HTR-8/SVneo (cell line): ENCODE measurements at regions not wholly inside any gene's neighbourhood (a gene's known extent, or its start where the extent isn't known, plus 50 kb on each side); places are given as distances from the start of the nearest gene placed in this dataset.

ENCODE experiments used
- DNase-seq: peaks from one replicate; pipeline ENCODE4 v3.0.0; 2011; ENCODE audit warnings: low spot score, mixed read lengths; ENCODE audit not compliant: insufficient read length
- FAIRE-seq: peaks from 2 replicates; lab custom pipeline; 2011; peaks lifted over from hg19 to GRCh38; lab: Jason Lieb, UNC

DNA sequence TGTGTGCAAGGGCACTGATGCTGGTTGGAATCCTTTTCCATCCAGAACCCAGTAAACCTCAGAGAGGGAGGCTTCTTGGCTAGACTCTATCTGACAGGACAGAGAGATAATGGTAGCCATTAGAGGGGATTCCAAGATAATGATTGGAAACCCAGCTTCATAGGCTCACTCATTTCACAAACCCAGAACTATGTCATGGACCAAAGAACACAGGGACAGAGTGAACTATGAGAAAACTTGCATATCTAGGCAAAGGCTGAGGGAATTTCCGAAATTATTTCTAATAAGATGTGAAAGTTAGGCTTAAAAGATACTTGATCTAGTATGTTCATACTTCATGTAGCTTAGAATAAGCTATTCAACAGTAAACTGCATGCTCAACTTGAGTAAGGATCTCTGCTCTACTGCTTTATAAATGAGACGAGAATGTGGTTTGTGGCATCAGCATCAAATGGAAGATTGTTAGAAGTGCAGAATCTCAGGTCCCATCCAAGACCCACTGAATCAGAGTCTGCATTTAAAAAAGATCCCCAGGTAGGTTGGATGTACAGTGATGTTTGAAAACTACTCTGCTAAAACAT lies 261.4 kb downstream of the DMRT2 start:
- no peak for DNase-seq
- FAIRE-seq: no peak

DNA sequence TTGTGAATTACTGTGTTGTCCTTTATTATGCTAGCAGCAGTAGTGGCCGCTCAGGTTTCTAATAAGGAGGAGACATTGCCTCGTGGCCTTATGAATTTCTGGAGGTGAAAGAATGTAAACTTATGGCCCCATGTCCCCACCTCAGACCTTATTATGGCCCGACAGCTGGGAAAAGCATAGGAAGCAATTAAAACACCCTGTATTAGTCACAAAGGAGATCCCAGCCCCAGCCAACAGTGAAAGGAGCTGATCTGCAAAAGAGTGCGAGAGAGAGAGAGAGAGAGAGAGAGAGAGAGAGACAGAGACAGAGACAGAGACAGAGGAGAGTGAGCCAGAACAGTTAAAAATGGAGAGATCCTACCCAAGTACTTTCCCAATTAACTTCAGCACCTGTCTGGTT lies 269.3 kb downstream of the DMRT2 start:
- no peak for FAIRE-seq
- DNase-seq: no peak

DNA sequence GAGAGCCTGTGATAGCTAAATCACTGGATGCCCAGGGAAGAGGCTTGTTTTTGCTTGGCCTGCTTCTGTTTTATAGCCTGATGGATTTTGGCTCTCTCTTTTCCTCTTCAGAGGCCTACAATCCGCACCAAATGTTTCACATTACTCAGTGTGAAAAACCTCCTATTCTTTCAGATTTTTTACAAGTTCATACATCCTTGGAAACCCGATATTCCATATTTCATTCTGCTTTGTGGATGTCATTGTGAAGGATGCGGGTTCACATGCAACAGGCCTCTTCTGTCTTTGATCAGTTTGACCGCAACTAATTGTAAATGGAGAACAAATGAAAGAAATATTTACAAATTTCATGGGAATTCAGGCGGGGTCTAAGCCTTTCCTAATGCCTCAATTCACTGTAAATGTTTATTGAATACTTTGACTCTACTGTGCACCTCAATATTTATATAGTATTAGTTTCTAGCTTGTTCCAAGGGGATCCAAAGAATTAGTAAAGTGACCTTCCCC lies 269.9 kb downstream of the DMRT2 start:
- FAIRE-seq (no peak), DNase-seq (no peak)

DNA sequence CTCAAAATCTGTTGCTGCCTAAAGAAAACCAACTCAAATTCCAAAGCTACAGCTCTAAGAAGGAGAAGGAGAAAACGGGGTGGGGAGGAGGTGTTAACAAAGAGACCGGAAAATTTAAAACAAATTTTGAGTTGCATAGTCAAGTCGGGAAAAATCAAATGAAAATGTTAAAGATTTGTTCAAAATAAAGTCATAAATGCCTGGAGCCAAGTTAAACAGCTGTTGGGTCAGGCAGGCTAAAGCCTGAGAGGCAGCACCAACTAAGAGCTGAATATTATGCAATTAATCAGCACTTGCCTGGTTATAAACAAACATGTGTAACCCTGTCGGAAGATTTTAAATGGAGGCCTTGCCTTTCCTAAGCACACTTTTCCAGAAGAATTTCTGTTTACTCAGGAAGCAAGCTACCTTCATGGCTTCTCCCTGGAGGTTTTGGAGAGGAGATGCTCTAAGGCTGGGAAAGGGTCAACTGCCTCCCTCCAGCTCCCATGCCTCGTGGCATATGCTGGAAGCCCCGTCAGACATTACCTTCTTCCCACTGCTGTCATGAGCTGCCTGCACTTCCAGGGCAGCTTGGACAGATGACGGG lies 270.5 kb downstream of the DMRT2 start:
- FAIRE-seq: no peak
- no peak for DNase-seq

DNA sequence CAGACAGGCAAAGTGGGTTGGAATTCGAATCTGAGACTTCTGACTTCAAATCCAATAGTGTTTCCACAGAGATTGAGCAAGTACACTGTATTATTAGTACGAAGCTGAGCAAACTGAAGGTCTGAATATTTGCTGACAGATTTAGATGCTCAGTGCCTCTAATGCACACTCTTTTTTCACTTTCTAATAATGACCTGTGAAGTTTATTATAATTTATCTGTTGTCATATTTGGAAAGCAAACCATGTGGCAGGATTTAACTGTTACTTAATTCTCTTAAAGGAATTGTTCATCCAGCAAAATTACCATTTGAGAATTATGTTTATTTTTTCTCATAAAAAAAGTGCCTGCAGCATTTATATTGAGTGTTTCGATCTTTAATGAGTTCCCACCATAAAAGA lies 277.3 kb downstream of the DMRT2 start:
- no peak for FAIRE-seq
- DNase-seq: no peak

DNA sequence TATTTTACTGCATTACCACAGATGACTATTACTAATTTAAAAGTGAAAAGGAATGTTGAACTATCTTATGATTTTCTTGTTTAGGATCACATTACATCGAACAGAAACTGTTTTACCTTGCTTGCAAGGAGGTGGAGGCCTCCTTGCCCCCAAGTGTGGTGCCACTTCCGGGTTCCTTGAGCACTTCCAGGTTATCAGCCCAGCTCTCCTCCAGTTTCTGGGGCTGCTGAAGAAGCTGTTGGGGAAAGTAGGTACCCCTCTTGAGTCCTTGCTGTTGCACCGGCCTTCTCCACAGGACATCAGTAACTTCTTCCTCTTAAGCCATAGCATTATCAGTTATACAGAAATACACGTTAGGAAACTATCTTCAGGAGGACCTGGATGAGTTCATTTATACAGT lies 278.2 kb downstream of the DMRT2 start:
- FAIRE-seq (no peak), DNase-seq (no peak)

DNA sequence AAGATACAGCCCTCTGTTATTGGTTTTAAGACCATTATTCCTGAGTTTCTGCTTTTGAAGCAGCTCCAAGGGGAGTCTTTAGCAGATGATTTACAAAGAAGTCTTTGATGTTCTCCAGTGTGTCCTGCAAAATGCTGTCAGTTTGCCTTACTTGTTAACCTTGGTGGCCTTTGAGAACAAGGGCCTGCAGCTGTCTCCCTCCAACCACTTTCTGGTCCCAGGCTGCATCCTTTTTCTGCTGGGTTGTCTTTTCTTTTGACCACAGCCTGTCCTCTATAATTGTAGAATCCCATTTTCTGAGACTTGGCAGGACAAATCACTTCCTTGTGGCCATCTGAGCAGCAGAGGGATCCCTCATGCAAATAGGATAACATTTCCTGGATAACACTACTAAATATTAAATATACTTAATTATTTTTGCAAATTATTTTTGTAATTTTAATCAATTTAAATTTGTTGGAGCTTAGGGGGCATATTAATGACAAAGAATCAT lies 281.4 kb downstream of the DMRT2 start:
- DNase-seq (no peak), FAIRE-seq (no peak)

DNA sequence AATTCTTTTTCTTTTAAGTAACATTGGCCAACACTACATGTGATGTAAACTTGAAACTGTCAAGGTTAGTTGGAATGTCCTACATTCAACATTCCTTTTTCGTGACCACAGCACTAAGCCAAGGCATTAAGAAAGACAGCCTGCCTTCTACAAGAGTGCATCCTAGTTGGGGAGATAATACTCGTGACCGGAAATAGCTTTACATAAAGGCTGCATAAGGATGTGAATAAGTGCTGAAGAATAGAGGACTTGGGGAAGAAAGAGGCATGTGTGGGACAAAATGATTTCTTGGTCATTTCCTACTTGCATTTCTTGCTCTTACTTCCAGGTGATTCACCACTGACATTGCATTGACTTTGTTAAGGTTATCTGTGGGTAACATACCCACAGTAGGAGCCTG lies 282.0 kb downstream of the DMRT2 start:
- DNase-seq (no peak), FAIRE-seq (no peak)

DNA sequence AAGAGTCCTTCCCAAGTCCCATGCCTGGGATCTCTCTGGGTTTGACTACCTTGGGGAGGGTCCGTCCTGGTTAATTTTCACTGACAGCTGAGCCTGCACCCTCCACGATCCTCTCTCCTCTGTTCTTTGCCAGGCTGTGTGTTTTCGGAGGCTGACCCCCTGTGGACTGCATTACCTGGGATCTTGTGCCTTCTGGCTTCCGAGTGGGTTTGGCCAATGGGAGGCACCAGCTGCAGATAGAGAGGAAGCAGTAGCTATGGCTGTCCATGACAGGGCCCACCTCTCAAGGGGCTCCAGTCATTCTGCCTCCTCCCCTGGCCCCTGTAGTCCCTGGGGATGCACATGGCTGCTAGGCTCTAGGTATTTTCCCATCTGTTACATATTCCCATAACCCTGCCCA lies 285.0 kb downstream of the DMRT2 start:
- DNase-seq: no peak

DNA sequence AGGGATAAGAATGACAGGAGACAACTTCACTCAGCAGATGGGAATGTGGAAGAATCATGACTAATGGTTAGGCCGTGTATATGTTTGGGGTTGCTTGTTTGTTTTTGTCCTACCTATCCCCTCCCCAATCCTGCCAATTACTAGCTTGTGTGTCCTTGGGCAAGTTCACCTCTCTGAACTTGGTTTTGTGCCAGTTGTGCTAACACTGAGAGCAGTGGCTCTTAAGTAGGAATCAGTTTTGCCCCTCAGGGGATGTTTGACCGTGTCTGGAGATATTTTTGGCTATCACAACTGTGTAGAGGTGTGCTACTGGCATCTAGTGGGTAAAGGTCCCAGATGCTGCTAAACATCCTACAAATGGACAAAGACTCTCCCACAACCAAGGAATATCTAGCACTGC lies 287.0 kb downstream of the DMRT2 start:
- DNase-seq: no peak
- FAIRE-seq: no peak

More for the DNA sequence above, 285.0 kb downstream of the DMRT2 start:
- FAIRE-seq: no peak

DNA sequence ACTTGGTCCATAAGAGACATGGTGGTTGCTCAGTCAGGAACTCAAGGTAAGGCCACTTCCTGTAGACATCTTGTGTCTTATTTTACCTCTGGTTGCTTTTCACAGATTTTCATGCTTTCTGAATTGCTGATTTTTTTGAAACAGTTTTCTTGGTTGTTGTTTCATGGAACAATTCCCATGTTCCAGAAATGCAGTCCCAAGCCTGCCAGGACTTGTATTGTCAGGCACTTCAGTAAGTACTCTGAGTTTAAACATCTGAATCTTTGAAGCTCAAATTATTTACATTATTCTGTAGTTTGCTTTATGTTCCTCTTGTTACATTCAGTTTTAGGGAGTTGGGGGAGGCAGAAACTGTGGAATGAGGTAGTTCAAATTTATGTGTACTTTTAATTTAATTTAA lies 290.2 kb downstream of the DMRT2 start:
- FAIRE-seq (no peak), DNase-seq (no peak)

DNA sequence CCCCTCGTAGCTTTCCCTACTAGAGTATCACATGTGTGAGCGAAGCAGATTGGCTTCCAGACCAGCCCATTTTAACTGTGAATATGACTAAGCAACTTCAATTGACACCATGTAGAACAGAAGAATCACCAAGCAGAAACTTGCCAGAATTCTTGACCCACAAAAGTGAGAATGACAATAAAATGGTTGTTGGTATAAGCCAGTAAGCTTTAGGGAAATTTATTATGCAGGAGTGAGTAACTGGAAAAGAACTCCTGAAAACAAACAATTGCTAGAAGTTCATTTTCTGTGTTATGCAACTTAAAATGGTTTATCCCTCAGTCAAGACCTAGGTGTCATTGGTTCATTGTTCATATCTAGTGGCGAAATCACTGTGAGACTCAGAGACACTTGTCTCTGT lies 303.1 kb downstream of the DMRT2 start:
- no peak for FAIRE-seq
- no peak for DNase-seq

DNA sequence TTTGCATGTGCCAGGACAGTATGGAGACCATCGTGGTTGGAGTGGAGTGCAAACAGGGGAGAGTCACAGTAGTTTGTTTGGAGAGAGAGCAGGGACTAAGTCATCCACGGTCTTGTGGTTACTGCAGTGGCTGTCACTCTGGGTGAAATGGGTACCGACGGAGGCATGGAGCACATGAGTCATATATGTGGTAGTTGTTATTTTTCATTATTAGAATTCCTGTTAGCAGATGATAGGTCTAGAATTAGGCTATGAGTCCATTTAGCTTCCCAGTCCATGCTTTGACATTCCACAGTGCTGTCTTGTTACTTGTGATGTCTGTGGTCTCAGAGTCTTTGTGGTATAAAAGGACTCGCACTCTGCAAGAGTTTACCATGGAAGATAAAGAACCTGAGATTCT lies 303.9 kb downstream of the DMRT2 start:
- DNase-seq: no peak

DNA sequence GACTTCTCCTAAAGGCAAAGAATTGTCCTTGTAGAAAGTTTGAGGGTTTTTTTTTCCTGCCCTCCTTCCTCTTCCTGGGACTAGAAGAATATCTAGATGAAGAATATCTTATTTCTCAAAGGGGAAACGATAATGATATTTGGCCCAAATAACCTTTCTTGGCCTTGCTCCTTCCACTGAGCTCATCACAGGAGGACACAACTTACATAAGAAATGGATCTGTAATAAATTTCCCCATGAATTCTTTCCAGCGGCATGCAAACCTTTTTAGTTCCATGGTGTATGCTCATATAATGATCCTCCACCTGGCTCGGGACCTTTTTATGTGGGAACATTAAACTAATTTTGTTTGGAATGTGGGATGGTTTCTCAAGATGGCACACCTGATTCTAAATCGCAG lies 304.4 kb downstream of the DMRT2 start:
- no peak for DNase-seq
- no peak for FAIRE-seq

More for the DNA sequence above, 303.9 kb downstream of the DMRT2 start:
- FAIRE-seq: no peak

DNA sequence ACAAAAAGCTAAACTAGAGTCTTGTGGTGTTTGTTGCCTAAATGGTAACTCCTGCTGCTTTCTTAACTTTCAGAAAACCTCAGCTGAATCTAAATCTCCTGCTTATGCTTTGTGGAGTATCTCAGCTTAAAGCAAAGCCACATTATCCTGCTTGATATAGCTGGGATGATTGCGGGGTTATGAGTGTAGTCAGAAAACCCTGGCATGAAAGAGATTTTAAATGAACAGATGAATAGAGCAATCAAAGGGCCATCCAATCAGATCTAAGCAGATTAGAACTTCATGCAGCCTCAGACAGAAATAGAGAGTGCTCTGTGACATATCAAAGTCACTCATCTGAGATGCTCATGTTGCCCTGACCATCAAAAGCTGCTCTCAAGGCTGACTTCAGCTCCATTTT lies 305.5 kb downstream of the DMRT2 start:
- no peak for DNase-seq
- FAIRE-seq: no peak

DNA sequence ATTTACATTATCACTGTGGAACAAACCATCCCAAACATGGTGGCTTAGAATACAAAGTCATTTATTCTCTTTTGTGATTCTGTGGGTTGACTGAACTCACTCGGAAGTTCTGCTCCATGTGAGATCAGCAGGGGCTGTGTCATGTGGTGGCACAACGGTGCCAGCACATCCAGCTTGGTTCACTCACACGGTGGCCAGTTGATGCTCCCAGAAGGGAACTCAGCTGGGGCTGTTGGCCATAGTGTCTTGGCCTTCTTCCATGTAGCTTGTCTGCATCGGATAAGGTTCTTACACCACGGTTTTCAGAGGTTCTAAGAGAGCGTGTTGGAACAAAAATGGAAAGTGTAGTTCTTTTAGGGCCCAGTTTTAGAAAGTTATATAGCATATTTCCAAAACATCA lies 312.7 kb downstream of the DMRT2 start:
- no peak for DNase-seq
- FAIRE-seq: no peak

DNA sequence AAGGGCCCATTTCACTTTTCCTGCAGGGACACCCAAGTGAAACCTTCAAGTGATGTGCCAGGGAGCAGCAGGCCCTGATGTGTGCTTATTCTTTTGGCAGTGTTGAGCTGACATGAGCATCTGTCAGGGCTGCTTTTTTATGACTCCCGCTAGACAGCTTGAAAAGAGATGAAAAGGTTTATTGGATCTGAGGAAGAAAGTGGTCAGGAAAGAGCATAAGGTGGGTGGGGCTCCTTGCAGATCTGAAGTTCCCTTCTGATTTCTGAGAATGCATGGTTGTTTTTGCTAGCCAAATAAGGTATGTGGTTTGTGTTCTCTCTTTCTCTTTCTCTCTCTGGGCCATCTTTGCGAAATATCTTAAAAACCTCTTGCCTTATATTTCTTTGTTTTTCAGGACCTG lies 316.1 kb downstream of the DMRT2 start:
- FAIRE-seq (no peak), DNase-seq (no peak)

DNA sequence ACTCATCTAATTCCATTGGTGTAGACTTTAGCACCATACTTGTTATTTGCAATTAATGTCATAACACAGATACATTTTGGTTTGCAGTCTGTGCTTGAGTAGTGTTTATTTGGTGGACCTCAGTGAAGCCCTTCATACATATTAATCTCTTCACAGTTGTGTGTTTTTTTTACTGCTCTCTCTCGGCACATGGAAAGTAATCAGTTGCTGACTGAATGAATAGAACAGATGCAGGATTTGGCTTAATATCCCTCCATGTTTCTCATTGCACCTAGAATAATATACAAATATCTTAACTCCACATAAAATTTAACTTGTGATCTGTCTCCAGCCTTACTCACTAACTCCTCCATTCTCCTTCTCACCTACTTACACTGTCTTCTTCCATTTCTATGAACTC lies 319.1 kb downstream of the DMRT2 start:
- FAIRE-seq (no peak), DNase-seq (no peak)

DNA sequence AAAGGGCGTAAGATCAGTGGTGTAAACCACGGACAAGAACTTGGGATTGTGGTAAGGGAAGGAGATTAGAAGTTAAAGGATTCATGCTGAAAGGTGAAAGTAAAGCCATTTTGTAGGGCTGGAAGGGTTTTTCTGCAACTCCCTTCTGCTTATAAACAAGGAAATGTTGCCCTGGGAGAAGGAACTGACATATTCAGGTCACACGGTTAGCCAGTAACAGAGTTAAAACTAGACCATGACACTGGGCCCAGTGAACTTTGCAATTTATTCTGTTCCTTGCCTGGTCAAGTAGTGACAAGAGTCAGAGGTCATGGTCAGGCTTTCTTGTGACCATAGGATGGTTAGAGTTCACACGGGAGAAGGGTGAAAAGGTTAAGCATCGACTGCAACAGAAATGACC lies 323.3 kb downstream of the DMRT2 start:
- DNase-seq (no peak), FAIRE-seq (no peak)

DNA sequence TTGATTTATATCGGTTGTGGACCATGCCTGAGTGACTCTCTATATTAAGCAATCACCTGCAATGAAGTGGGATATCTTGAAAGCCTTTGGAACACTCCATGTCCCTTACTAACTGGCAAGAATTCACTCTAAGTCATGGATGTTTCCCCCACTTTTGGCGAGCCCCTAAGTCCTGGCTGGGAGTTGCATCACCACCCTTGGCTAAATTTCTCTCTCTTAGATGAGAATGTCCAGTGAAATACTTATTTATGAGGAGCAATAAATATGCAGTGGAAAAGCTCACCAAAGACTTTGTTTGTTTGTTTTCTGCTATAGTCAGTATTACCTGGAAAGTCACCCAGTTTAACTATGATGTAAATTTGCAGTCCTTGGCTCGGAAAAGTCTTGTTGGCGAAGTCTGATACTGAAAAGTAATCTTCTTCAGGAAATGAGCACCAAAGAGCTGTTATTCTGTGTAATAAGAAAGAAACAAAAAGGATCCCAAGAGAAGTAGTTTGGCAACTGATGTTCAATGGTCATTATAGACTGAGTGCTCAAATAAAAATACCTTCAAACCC lies 333.8 kb downstream of the DMRT2 start:
- DNase-seq: no peak
- FAIRE-seq: no peak

DNA sequence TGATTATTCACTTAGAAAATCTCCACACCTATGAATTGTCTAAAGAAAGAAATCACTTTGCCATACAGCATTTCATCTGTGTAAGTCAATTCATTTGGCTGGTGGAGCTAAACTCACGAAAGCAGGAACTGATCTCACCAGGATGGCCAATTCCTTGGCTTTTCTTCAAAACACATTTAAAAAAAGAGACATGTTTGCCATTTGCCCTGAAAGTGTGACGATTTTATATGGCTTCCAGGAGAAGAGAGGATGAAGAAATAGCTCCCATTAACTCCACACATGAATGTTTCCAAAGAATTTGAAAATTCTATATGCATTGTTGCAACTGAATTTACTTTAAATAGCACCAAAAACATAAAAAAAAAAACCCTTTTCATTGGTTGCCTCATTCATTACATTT lies 334.7 kb downstream of the DMRT2 start:
- FAIRE-seq: no peak
- DNase-seq: no peak

DNA sequence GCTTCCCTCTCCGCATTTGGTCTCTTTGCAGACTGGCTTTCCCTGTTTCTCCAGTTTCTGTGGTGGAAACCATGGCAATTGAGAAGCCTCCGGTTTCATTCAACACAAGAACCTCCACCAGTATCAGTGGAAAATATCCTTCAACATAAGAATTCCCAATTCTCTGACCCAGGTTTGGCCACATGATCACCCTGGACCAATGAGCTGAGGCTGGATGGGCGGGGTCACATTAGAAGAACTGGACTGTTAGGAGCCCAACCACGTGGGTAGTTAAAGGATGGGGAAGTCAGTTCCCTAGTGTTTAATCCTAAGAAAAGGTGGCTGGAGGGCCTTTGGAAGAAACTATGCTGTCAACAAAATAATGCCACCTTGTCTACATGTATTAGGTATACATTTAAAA lies 336.3 kb downstream of the DMRT2 start:
- FAIRE-seq (no peak), DNase-seq (no peak)
